ENCODE measurements at regions not wholly inside any gene's neighbourhood (a gene's known extent, or its start where the extent isn't known, plus 50 kb on each side); places are given as distances from the start of the nearest gene placed in this dataset.

- no peak for DNase-seq (ENCODE audit: low read depth, low spot score)
- TF ChIP-seq CTCF (IDR thresholded peaks at IDR 0.05; ENCODE audit: extremely low read depth in 1 of 2, insufficient read depth in 1 of 2, low read depth in 1 of 2, low read length in 2 of 2) (no peak), EZH2 (IDR thresholded peaks at IDR 0.05; ENCODE audit: borderline replicate concordance, low read depth, low read length, severe bottlenecking) (no peak), POLR2AphosphoS5 (IDR thresholded peaks at IDR 0.05; ENCODE audit: insufficient read depth, low read depth, low read length) (no peak), GATA2 (IDR thresholded peaks at IDR 0.05; ENCODE audit: insufficient read depth, insufficient read length, low read depth, low read length) (no peak), JUN (IDR thresholded peaks at IDR 0.05; ENCODE audit: borderline replicate concordance, insufficient read depth, insufficient read length, low read depth) (no peak), POLR2A (IDR thresholded peaks at IDR 0.05; ENCODE audit: low read depth, low read length) (no peak), FOS (IDR thresholded peaks at IDR 0.05; ENCODE audit: borderline replicate concordance, insufficient read depth, low read length) (no peak), MYC (IDR thresholded peaks at IDR 0.05; ENCODE audit: low read depth, low read length) (no peak)
- TF ChIP-seq, protein P1, sequence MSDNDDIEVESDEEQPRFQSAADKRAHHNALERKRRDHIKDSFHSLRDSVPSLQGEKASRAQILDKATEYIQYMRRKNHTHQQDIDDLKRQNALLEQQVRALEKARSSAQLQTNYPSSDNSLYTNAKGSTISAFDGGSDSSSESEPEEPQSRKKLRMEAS (IDR thresholded peaks at IDR 0.05; ENCODE audit: insufficient read depth, insufficient read length), result no peak
- Histone ChIP-seq H4K20me1 (replicated peaks; ENCODE audit: control insufficient read depth, extremely low read depth, insufficient read depth, low read length) (no peaks in the 10 kb centered on the region), H3K9ac (replicated peaks; ENCODE audit: extremely low read depth, insufficient read depth, low read length) (no peak overlapping the region), H3K36me3 (ENCODE audit: control insufficient read depth in 2 of 2, extremely low read depth in 1 of 2, insufficient read depth in 2 of 2, low read length in 2 of 2) (no peaks in the 10 kb centered on the region), H3K4me2 (ENCODE audit: insufficient read depth, low read length) (no peak overlapping the region), H3K27me3 (ENCODE audit: control insufficient read depth in 2 of 2, insufficient read depth in 2 of 2, low read length in 2 of 2) (no peaks in the 10 kb centered on the region), H3K79me2 (ENCODE audit: control insufficient read depth, insufficient read depth, low read length) (no peaks in the 10 kb centered on the region), H3K4me3 (replicated peaks in 1 of 3; ENCODE audit: insufficient read depth in 1 of 3, low read depth in 1 of 3, low read length in 3 of 3) (no peak overlapping the region), H3K27ac (ENCODE audit: insufficient read depth, low read depth, low read length) (no peak overlapping the region), H2AFZ (ENCODE audit: low read depth, low read length) (no peak overlapping the region), H3K9me3 (replicated peaks; ENCODE audit: control insufficient read depth, insufficient read depth, low read length) (no peaks in the 10 kb centered on the region), H3K4me1 (ENCODE audit: control insufficient read depth, extremely low read depth, insufficient read depth, low read length) (no peaks in the 10 kb centered on the region), H3K9me1 (replicated peaks; ENCODE audit: control insufficient read depth, extremely low read depth, insufficient read depth, low read length) (no peaks in the 10 kb centered on the region)
- dilution Hi-C loops (cut with MboI; ENCODE audit: extremely low pct_ligation_motif_present, low sequenced_read_pairs), result no loop called here
- intact Hi-C loops (cut with micrococcal nuclease), result no loop called here
- no TSS peak for BruUV-seq (replicated peaks)
- FAIRE-seq, result no peak
- ChIA-PET CTCF (no interaction called here), POLR2A (no interaction called here)
Measured at GRCh38 chr4:177225605-177226004, 84.1 kb upstream of the NEIL3 start.
